T-helper 2 cell treated with Interferon-gamma antibody and Interleukin-4, amounts not matched to agents 5 μg/mL and 100 μg/mL, for 36 hours (primary cell): ENCODE measurements at regions not wholly inside any gene's neighbourhood (a gene's known extent, or its start where the extent isn't known, plus 50 kb on each side); places are given as distances from the start of the nearest gene placed in this dataset.
"Not testable (repeated sequence)": the region's sequence is repeated elsewhere in the genome, so short reads cannot be mapped to it uniquely, and the experiment has no call there.

Source experiments
- DNase-seq: peaks from one replicate; pipeline ENCODE4 v3.0.0; 2021; ENCODE audit warnings: low spot score
- H3K27ac Mint-ChIP-seq: one replicate; pipeline ENCODE4 v1.8.0; 2021; ENCODE audit warnings: mild to moderate bottlenecking, mixed read lengths
- H3K27me3 Mint-ChIP-seq: one replicate; pipeline ENCODE4 v1.8.0; 2021; ENCODE audit warnings: low read depth, mixed read lengths
- H3K36me3 Mint-ChIP-seq: one replicate; pipeline ENCODE4 v1.8.0; 2021; ENCODE audit warnings: low read depth, mixed read lengths
- H3K4me1 Mint-ChIP-seq: one replicate; pipeline ENCODE4 v1.8.0; 2021; ENCODE audit warnings: low read depth, mixed read lengths
- H3K4me3 Mint-ChIP-seq: one replicate; pipeline ENCODE4 v1.8.0; 2022; ENCODE audit warnings: mild to moderate bottlenecking, moderate library complexity, mixed read lengths
- H3K9me3 Mint-ChIP-seq: one replicate; pipeline ENCODE4 v1.8.0; 2021; ENCODE audit warnings: mixed read lengths

DNA sequence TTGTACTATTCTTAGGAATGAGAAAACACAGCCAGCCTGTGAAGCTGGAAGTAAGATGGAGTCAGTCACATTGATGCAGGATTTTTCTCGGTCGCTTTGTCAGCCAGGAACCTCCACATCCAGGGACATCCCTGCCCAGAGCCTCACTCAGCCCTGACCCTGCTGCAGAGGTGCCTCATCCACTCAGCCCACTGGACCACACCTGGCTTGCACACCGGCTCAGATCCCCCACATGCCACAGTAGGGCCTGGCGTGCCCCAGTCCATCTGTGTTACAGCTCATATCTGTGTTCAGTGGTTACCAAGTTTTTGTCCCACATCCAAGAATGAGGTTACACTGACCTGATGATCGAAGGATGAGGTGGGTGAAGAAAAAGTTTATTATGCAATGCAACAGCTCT, 1315.4 kb downstream of the SLITRK1 start:
- H3K9me3 Mint-ChIP-seq, result peaks cover 44% of the 10 kb centered on the region
- H3K4me1 Mint-ChIP-seq, result no peaks in the 10 kb centered on the region

DNA sequence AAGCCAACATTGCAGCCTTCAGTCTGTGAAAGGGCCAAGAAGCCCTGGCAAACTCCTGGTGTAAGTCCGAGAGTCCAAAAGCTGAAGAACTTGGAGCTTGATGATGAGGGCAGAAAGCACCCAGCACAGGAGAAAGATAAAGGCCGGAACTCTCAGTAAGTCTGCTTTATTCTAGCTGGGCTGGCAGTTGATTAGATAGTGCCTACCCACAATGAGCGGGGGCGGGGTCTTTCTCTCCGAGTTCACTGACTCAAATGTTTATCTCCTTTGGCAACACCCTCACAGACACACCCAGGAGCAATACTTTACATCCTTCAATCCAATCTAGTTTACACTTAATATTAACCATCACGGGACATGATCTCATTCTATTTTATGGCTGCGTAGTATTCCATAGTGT, 1317.1 kb downstream of the SLITRK1 start:
- Mint-ChIP-seq H3K4me1 (no peaks in the 10 kb centered on the region), H3K9me3 (peaks cover 39% of the 10 kb centered on the region), H3K27me3 (no peaks in the 10 kb centered on the region), H3K36me3 (no peaks in the 10 kb centered on the region), H3K4me3 (no peak overlapping the region), H3K27ac (no peak overlapping the region)
- DNase-seq, result no peak

More for the DNA sequence above, 1315.4 kb downstream of the SLITRK1 start:
- no peaks in the 10 kb centered on the region for H3K27me3 Mint-ChIP-seq
- DNase-seq, result no peak
- H3K36me3 Mint-ChIP-seq, result no peaks in the 10 kb centered on the region
- H3K27ac Mint-ChIP-seq, result no peak overlapping the region
- no peak overlapping the region for H3K4me3 Mint-ChIP-seq

DNA sequence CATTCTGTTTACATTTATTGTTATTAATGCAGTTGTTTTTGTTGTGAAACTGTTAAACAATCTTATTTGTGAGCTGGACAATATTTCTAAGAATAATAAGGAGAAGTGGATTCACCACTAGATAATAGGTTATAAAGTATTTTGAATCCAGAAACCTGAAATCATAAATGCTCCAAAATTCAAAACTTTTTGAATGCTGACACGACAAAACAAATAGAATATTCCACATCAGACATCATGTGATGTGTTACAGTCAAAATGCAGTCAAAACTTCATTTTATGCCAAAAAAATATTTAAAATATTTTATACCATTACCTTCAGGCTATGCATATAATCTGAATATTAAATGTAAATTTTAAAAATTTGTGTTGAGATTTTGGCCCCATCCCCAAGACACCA, 1321.4 kb downstream of the SLITRK1 start:
- Mint-ChIP-seq H3K27ac (no peak overlapping the region), H3K36me3 (no peaks in the 10 kb centered on the region), H3K9me3 (peaks cover 24% of the 10 kb centered on the region), H3K4me1 (no peaks in the 10 kb centered on the region), H3K27me3 (no peaks in the 10 kb centered on the region), H3K4me3 (no peak overlapping the region)
- no peak for DNase-seq

DNA sequence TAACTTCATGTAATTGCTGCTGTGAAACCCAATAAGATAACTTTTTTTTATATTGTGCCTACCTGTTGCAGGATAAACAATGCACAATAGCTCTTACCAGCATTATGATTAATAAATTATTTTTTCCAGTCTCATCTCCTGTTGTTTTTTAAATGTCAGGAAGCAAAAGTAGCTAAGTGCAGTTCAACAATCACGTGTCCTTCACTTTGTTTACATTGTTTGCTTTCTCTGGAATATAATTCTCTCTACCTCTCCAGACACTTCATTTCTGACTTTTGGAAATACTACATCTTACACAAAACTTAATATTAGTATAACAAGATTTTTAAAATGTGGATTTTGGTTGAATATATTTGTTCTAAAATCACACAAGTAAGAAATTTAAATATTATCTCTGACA, 1359.4 kb downstream of the SLITRK1 start:
- Mint-ChIP-seq H3K36me3 (no peaks in the 10 kb centered on the region), H3K4me1 (no peaks in the 10 kb centered on the region), H3K27me3 (no peaks in the 10 kb centered on the region), H3K27ac (no peak overlapping the region), H3K4me3 (no peak overlapping the region), H3K9me3 (peaks cover 21% of the 10 kb centered on the region)
- no peak for DNase-seq

DNA sequence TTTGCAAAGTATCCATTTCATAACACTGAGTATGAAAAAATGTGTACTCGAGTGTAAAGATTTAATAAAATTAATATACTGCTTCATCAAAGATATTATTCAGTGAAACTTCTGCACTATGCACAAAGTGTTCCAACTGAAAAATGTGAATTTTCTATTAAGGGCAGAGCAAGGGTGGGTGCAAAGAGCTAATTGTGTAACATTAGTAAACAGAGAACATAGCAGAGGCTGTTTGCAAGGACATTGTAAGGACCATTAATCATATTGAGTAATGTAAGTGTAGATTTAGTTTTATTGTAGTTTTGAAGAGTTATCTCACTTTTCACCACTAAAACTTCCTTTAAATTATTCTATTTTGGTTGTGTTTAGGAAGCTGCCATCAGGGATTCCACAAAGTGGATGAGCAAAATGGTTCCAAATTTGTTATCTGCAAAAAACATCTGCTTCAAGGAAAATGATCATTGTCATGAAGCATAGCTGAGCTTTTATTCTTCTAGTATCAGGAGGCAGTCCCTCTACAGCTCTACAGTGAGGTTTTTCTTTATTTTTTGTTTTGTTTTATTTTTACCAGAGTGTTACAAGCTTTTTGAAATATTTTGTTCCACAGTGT, 1375.4 kb downstream of the SLITRK1 start:
- peaks cover 21% of the 10 kb centered on the region for H3K9me3 Mint-ChIP-seq
- no peak overlapping the region for H3K27ac Mint-ChIP-seq
- H3K36me3 Mint-ChIP-seq, result no peaks in the 10 kb centered on the region
- no peak for DNase-seq
- no peaks in the 10 kb centered on the region for H3K4me1 Mint-ChIP-seq
- no peak overlapping the region for H3K4me3 Mint-ChIP-seq
- no peaks in the 10 kb centered on the region for H3K27me3 Mint-ChIP-seq

DNA sequence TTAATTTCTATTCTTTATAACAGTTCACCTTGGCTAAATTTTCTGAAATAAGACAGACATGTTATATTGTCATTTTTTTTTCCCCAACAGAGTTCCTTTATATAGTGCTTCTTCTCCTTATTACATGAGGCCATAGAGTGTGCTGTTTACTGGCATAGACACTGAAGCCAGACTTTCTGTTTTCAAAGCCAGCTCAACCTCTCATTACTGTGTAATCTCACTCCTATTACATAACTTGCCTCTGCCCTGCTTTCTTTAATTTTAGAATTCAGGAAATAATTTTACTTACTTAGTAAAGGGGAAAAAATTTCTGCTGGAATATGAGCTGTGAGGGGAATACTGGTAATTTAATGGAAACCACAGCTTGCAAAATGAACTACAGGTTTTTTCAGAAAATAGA, 1380.4 kb downstream of the SLITRK1 start:
- H3K27me3 Mint-ChIP-seq, result no peaks in the 10 kb centered on the region
- no peak for DNase-seq
- no peaks in the 10 kb centered on the region for H3K36me3 Mint-ChIP-seq
- no peak overlapping the region for H3K27ac Mint-ChIP-seq
- H3K4me1 Mint-ChIP-seq, result no peaks in the 10 kb centered on the region
- peaks cover 25% of the 10 kb centered on the region for H3K9me3 Mint-ChIP-seq
- H3K4me3 Mint-ChIP-seq, result no peak overlapping the region

DNA sequence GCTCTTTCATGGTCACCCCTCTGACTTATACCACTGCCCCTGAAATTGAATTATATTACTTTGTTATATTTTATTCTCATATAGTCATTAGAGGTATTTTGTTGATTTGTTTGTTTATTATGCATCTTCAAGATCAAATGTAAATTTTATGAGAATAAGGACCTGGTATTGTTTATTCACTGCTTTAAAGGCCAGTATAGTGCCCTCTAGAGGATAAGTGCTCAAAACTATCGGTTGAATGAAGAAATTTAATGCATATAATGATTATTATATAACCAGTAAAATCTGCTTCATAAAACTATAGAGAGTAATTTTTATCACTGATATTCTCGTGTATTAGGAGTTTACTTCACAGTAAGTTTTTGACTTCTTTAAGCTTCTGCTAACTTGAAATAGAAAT, 1401.9 kb downstream of the SLITRK1 start:
- no peak for DNase-seq
- H3K36me3 Mint-ChIP-seq, result no peaks in the 10 kb centered on the region
- H3K4me1 Mint-ChIP-seq, result no peaks in the 10 kb centered on the region
- H3K4me3 Mint-ChIP-seq, result no peak overlapping the region
- no peak overlapping the region for H3K27ac Mint-ChIP-seq
- no peaks in the 10 kb centered on the region for H3K27me3 Mint-ChIP-seq
- peaks cover 59% of the 10 kb centered on the region for H3K9me3 Mint-ChIP-seq

DNA sequence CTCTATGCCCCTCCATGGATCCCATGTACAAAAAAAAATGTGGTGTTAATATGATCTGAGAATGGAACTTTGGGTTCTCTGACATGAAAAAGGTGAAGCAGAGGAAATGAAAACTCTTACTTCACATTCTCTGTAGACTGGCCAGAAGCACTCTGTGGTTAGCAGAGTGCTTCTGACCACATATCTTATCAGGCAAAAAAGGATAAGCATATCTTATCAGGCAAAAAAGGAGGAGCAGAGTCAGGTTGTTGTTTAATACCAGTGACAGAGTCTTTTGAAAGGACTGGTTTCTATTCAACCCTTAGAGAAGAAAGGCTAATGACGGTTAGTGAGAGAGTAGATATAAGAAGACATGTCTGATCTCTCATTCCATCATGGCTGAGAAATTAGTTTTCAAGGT, 1404.8 kb downstream of the SLITRK1 start:
- Mint-ChIP-seq H3K36me3 (no peaks in the 10 kb centered on the region), H3K27ac (no peak overlapping the region)

DNA sequence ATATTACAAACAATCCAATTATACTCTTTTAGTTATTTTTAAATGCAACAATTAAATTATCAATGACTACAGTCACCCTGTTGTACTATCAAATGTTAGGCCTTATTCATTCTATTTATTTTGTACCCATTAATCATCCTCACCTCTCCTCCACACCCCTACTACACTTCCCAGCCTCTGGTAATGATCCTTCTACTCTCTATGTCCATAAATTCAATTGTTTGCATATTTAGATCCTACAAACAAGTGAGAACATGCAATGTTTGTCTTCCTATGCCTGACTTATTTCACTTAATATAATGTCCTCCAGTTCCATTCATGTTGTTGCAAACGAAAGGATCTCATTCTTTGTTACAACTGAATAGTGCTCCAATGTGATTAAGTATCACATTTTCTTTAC, 1414.6 kb downstream of the SLITRK1 start:
- Mint-ChIP-seq H3K27me3 (no peaks in the 10 kb centered on the region), H3K27ac (no peak overlapping the region), H3K4me3 (no peak overlapping the region), H3K4me1 (no peaks in the 10 kb centered on the region), H3K9me3 (peaks cover 34% of the 10 kb centered on the region), H3K36me3 (no peaks in the 10 kb centered on the region)
- no peak for DNase-seq

More for the DNA sequence above, 1404.8 kb downstream of the SLITRK1 start:
- peaks cover 52% of the 10 kb centered on the region for H3K9me3 Mint-ChIP-seq
- DNase-seq, result no peak
- H3K27me3 Mint-ChIP-seq, result no peaks in the 10 kb centered on the region
- H3K4me1 Mint-ChIP-seq, result no peaks in the 10 kb centered on the region
- no peak overlapping the region for H3K4me3 Mint-ChIP-seq

DNA sequence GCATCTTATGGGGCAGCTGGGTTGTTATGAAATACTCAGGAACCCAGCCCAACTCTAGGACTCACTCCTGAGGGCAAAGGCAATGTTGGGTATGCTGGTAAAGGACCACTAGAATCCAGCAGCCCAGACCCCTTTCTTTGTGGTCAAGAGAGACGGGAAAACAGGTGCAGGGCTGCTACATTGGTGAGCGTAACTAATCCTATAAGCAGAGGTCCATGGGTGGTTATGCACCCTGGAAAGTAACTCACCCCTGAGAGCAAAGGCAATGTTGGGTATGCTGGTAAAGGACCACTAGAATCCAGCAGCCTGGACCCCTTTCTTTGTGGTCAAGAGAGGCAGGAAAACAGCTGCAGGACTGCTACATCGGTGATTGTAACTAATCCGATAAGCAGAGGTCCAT, 1422.7 kb downstream of the SLITRK1 start:
- H3K27me3 Mint-ChIP-seq, H3K36me3 Mint-ChIP-seq, H3K27ac Mint-ChIP-seq, H3K4me3 Mint-ChIP-seq, DNase-seq, H3K4me1 Mint-ChIP-seq: not testable (repeated sequence)
- peaks cover 46% of the 10 kb centered on the region for H3K9me3 Mint-ChIP-seq

DNA sequence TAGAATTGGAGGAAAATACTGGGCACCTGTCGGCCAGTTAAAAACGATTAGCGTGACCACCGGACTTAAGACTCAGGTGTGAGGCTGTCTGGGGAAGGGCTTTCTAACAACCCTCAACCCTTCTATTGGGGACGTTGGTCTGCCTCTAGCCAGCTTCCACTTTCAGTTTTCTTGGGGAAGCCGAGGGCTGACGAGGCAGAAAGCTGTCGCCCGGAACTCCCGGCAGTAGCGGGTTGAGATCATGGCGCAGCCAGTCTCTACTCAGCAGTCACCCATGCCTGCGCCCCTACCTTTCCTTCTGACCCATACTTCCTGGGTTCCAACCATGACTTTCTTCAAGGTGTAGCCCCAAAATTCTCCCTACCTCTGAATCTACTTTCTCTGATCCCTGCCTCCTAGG, 1424.1 kb downstream of the SLITRK1 start:
- no peak overlapping the region for H3K27ac Mint-ChIP-seq
- no peaks in the 10 kb centered on the region for H3K27me3 Mint-ChIP-seq
- H3K4me3 Mint-ChIP-seq, result no peak overlapping the region
- DNase-seq, result no peak
- no peaks in the 10 kb centered on the region for H3K4me1 Mint-ChIP-seq
- H3K36me3 Mint-ChIP-seq, result no peaks in the 10 kb centered on the region
- H3K9me3 Mint-ChIP-seq, result peaks cover 47% of the 10 kb centered on the region

DNA sequence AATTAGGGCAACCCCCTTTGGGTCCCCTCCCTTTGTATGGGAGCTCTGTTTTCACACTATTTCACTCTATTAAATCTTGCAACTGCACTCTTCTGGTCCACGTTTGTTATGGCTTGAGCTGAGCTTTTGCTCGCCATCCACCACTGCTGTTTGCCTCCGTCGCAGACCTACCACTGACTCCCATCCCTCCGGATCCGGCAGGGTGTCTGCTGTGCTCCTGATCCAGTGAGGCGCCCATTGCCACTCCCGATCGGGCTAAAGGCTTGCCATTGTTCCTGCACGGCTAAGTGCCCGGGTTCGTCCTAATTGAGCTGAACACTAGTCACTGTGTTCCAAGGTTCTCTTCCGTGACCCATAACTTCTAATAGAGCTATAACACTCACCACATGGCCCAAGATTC, 1424.7 kb downstream of the SLITRK1 start:
- not testable (repeated sequence) for H3K27me3 Mint-ChIP-seq, H3K4me3 Mint-ChIP-seq, H3K27ac Mint-ChIP-seq, DNase-seq, H3K4me1 Mint-ChIP-seq, H3K36me3 Mint-ChIP-seq
- peaks cover 41% of the 10 kb centered on the region for H3K9me3 Mint-ChIP-seq

DNA sequence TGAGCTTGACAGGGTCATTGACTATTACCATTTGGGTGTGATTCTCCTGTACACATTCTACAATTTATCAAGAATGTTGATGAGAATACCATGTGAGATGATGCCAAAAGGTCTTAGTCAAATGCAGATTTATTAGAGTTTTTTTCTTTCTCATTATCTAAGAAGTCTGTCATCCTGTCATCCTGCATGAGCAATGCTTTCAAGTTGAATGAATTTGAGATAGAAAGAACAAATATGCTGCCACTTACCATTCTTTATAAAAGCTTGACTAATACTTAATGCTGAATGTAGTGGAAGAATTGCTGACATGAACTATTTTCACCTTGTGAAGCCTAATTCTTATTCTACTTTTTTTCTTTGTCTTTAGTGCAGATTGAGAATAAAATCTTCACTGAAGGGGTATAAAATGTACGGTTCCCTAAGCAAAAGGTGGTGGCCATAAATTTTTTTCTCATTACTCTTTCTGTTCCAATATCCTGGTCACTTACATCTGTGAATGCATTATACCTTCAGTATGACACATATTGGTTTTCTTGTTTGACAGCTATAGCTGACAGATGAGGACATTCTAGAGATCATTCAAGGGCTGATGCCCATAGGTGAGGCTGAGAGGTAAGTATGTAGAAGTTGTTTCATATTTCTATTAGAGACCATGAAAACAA, 1434.7 kb downstream of the SLITRK1 start:
- Mint-ChIP-seq H3K36me3 (no peaks in the 10 kb centered on the region), H3K4me3 (no peak overlapping the region), H3K4me1 (no peaks in the 10 kb centered on the region), H3K9me3 (peaks cover 15% of the 10 kb centered on the region), H3K27me3 (no peaks in the 10 kb centered on the region), H3K27ac (no peak overlapping the region)
- DNase-seq, result no peak

DNA sequence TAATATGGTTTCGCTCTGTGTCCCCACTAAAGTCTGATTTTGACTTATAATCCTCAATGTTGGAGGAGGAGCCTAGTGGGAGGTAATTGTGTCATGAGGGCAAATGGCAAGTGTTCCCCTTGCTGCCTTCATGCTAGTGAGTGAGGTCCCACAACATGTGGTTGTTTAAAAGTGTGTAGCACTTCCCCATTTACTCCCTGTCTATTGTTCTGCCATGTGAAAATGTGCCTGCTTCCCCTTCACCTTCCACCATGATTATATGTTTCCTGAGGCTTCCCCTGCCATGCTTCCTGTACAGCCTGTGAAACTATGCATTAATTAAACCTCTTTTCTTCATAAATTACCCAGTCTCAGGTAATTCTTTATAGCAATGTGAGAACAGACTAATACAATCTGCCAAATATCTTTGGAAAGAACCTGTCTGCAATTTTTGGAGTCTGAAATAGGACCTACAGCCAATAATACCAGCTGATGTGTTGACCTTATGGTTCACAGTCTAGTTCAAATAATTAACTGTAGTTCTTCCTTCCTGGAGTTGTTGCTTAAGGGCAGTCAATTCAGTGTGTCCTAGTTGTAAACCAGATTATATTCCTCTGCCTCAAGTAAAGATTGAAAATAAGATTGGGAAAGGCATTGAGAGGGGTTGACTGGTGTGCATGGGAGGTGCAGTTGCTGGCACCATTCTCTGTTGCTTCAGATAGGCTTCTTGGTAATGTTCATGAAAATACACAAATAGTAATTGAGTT, 1442.9 kb downstream of the SLITRK1 start:
- H3K4me3 Mint-ChIP-seq, result no peak overlapping the region
- no peak for DNase-seq
- no peaks in the 10 kb centered on the region for H3K27me3 Mint-ChIP-seq
- peaks cover 30% of the 10 kb centered on the region for H3K9me3 Mint-ChIP-seq
- H3K36me3 Mint-ChIP-seq, result no peaks in the 10 kb centered on the region
- H3K27ac Mint-ChIP-seq, result no peak overlapping the region
- no peaks in the 10 kb centered on the region for H3K4me1 Mint-ChIP-seq
